ENCODE measurements at regions not wholly inside any gene's neighbourhood (a gene's known extent, or its start where the extent isn't known, plus 50 kb on each side); places are given as distances from the start of the nearest gene placed in this dataset.

- TF ChIP-seq EZH2phosphoT487 (IDR thresholded peaks at IDR 0.05; ENCODE audit: borderline replicate concordance, low read depth), result no peak
- no peak for TF ChIP-seq YY1 (IDR thresholded peaks at IDR 0.05; ENCODE audit: low read depth)
- no peak for TF ChIP-seq FOXM1 (IDR thresholded peaks at IDR 0.05; ENCODE audit: low read depth)
- TF ChIP-seq CTCF (IDR thresholded peaks at IDR 0.05), result no peak
- no peak for TF ChIP-seq IRF3 (IDR thresholded peaks at IDR 0.05; ENCODE audit: low read depth, low read length)
- TF ChIP-seq EP300 (IDR thresholded peaks at IDR 0.05; ENCODE audit: borderline replicate concordance in 1 of 2, low read depth in 1 of 2, low read length in 1 of 2), result no peak
- no peak for TF ChIP-seq MAX (IDR thresholded peaks at IDR 0.05; ENCODE audit: low read depth)
- no peak for TF ChIP-seq SMC3 (IDR thresholded peaks at IDR 0.05; ENCODE audit: low read depth, low read length)
- TF ChIP-seq RFX5 (IDR thresholded peaks at IDR 0.05; ENCODE audit: low read length), result no peak
- TF ChIP-seq POLR2AphosphoS5 (IDR thresholded peaks at IDR 0.05; ENCODE audit: low read depth, low read length), result no peak
- no peak for TF ChIP-seq JUND (IDR thresholded peaks at IDR 0.05)
- no peak for TF ChIP-seq REST (IDR thresholded peaks at IDR 0.05; ENCODE audit: low read depth, low read length)
Observed at GRCh38 chr15:37806808-37807207, 127.6 kb upstream of the TMCO5A start.

Data from SK-N-SH (cell line).